HG03442 (cell line): ENCODE measurements at regions not wholly inside any gene's neighbourhood (a gene's known extent, or its start where the extent isn't known, plus 50 kb on each side); places are given as distances from the start of the nearest gene placed in this dataset.

Experiments used
- ATAC-seq: cut with Tn5 transposase; IDR thresholded peaks from one replicate; pipeline ENCODE4 v1.9.1; 2021; ENCODE audit warnings: mild to moderate bottlenecking, moderate library complexity; ENCODE audit not compliant: unreplicated experiment

- ATAC-seq = no peak
These were observed 87.9 kb downstream of the RHOU start for GRCh38 chr1:228823200-228823599.

- ATAC-seq = no peak
These were observed 89.1 kb downstream of the RHOU start for GRCh38 chr1:228824366-228824765.

- no peak for ATAC-seq
These were observed 89.8 kb downstream of the RHOU start for GRCh38 chr1:228825041-228825440.

- no peak for ATAC-seq
These were observed 90.7 kb downstream of the RHOU start for GRCh38 chr1:228825840-228826484.

GRCh38 chr1:228827019-228827418 is 91.7 kb downstream of the RHOU start:
- no peak for ATAC-seq

GRCh38 chr1:228828151-228828550 is 92.9 kb downstream of the RHOU start:
- ATAC-seq = no peak

- no peak for ATAC-seq
These were observed 95.1 kb downstream of the RHOU start for GRCh38 chr1:228830185-228830953.

GRCh38 chr1:228830954-228831481 is 95.7 kb downstream of the RHOU start:
- ATAC-seq = peak; percentile 86

- ATAC-seq = no peak
These were observed 98.8 kb downstream of the RHOU start for GRCh38 chr1:228833911-228834688.

- ATAC-seq = no peak
These were observed 100.2 kb downstream of the RHOU start for GRCh38 chr1:228835456-228835855.

GRCh38 chr1:228835911-228836310 is 100.6 kb downstream of the RHOU start:
- ATAC-seq = no peak

GRCh38 chr1:228836427-228836826 is 101.1 kb downstream of the RHOU start:
- ATAC-seq = no peak

- ATAC-seq = no peak
These were observed 101.8 kb downstream of the RHOU start for GRCh38 chr1:228837032-228837431.

- no peak for ATAC-seq
These were observed 102.8 kb downstream of the RHOU start for GRCh38 chr1:228837817-228838716.

GRCh38 chr1:228838717-228839500 is 103.6 kb downstream of the RHOU start:
- no peak for ATAC-seq

GRCh38 chr1:228839656-228840055 is 104.4 kb downstream of the RHOU start:
- ATAC-seq = no peak

- ATAC-seq = no peak
These were observed 106.4 kb downstream of the RHOU start for GRCh38 chr1:228841632-228842031.

GRCh38 chr1:228842094-228842775 is 107.0 kb downstream of the RHOU start:
- ATAC-seq = no peak

GRCh38 chr1:228845101-228845500 is 109.8 kb downstream of the RHOU start:
- ATAC-seq = no peak
